Muscle layer of colon (tissue), 2 donors: ENCODE measurements at regions not wholly inside any gene's neighbourhood (a gene's known extent, or its start where the extent isn't known, plus 50 kb on each side); places are given as distances from the start of the nearest gene placed in this dataset.

ENCODE experiments used
- H3K27ac ChIP-seq: one replicate; pipeline ENCODE4 v1.7.0; 2013; ENCODE audit warnings: low read depth, mild to moderate bottlenecking, low read length, moderate library complexity
- H3K27me3 ChIP-seq, 2 donors: one replicate each; pipeline ENCODE4 v1.7.0; 2013; ENCODE audit warnings: low read length in 2 of 2, mild to moderate bottlenecking in 2 of 2; ENCODE audit not compliant: insufficient read depth in 2 of 2, control insufficient read depth in 1 of 2
- H3K36me3 ChIP-seq: one replicate; pipeline ENCODE4 v1.7.0; 2013; ENCODE audit warnings: mild to moderate bottlenecking, low read length; ENCODE audit not compliant: insufficient read depth
- H3K4me1 ChIP-seq: one replicate; pipeline ENCODE4 v1.7.0; 2013; ENCODE audit warnings: mild to moderate bottlenecking, low read length; ENCODE audit not compliant: insufficient read depth
- H3K4me3 ChIP-seq, 2 donors: one replicate each; pipeline ENCODE4 v1.7.0; 2013; ENCODE audit warnings: low read length in 2 of 2, low read depth in 1 of 2, mild to moderate bottlenecking in 1 of 2, moderate library complexity in 1 of 2
- H3K9ac ChIP-seq: one replicate; pipeline ENCODE4 v1.7.0; 2013; ENCODE audit warnings: low read length
- H3K9me3 ChIP-seq: one replicate; pipeline ENCODE4 v1.7.0; 2013; ENCODE audit warnings: mild to moderate bottlenecking, low read length
- donor health status: abdominal sarcoma.
- donor health status: Adenocarcinoma of cecum.

DNA sequence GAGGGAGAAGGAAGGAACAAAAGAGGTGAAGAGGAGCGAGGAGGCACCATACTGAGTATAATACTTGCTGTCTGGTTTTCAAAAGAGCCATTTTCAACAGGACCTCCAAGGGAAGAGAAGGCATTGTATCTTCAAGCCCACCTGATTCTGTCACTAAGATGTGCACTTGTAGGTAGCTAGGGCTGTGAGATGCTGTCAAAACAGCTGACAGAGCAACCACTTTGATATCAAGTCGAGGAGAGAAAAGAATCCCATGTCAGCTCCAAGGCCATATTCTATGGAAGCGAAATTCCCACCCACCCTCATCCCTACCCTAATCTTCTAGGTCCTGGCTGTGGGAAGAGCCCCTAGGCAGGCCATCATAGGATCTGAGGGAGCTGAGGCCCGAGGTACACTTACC lies 70.9 kb upstream of the PRDM11 start:
- Histone ChIP-seq H3K9me3 (no peaks in the 10 kb centered on the region), H3K4me3 (no peak overlapping the region), H3K27ac (no peak overlapping the region), H3K36me3 (no peaks in the 10 kb centered on the region), H3K27me3 (no peaks in the 10 kb centered on the region), H3K4me1 (peaks cover 26% of the 10 kb centered on the region), H3K9ac (no peak overlapping the region)

DNA sequence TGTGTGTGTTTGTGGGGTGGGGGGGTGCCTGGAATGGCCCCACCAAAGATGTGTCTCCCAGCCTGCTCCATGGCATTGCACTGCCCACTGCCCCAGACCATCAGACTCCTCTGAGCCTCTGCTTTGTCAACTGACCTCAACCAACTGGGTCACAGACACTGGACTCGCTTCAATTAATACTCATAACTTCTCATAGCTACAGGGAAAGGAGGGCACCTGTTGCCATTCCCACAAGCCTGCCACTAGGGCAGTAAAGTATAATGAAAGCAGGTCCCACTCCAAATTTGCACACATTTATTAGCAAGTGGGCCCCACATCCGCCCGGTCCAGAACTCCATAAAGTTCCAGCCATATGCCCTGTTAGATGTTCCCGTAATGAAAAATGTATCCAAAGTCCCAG lies 70.5 kb upstream of the PRDM11 start:
- no peak overlapping the region for H3K9ac ChIP-seq
- no peaks in the 10 kb centered on the region for H3K27me3 ChIP-seq
- H3K36me3 ChIP-seq: no peaks in the 10 kb centered on the region
- no peak overlapping the region for H3K27ac ChIP-seq
- H3K9me3 ChIP-seq: no peaks in the 10 kb centered on the region
- H3K4me3 ChIP-seq: no peak overlapping the region
- peaks cover 28% of the 10 kb centered on the region for H3K4me1 ChIP-seq

DNA sequence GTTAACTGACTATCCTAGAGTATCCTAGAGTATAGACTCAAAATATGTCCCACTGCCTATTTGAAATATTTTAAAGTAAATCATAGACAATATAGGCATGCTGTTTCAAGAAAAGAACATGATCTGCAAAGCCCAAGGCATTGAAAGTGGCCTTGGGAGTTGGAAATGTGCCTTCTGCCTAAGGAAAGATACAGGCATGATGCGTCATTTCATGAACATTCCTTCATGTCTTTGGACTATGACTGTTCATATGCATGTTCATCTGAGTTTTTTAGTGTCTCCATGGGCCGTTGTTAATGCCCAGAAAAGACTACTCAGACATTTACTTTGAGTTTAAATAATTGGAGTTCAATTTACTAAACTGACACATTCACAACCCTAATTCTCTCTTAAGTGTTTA lies 69.7 kb upstream of the PRDM11 start:
- H3K27ac ChIP-seq: no peak overlapping the region
- no peak overlapping the region for H3K9ac ChIP-seq

DNA sequence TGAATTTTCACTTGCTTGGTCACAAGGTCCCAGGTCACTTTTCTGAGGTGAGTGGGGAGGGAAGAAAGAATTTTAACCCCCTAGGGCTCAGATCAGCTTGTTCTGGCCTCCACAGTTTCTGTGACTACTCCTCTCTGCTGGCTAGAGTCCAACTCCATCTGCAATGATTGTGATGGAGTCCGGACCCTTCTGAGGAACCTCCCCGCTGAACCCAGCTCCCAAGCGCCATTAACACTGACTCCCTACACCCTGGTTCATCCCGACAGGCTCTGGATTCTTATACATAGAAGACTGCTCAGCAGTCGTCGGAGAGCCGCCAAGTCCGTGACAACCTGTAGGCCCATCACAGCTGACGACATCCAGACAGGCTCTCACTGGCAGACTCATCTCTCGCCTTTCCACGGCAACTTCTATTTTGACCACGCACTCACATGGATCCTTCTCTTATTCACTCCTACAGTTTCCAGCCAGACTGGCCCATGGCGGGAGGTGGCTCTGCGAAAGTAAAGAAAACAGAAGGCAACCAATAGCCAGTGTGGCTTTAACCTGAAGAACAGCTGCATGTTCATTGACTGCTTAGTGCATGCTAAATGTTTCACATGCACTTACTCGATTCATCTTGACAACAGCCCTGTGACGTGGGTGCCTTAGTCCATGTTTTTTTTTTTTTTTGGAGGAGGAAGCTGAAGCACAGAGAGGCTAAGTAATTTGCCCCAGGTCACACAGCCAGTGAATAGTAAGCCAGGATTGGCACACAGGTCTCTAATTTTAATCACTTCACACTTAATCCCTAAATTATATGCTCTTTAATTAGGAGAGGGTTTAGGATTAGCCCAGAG lies 68.0 kb upstream of the PRDM11 start:
- H3K9ac ChIP-seq: no peak overlapping the region
- peak overlapping the region; percentile 74 for H3K27ac ChIP-seq
- H3K4me1 ChIP-seq: peaks cover 28% of the 10 kb centered on the region

More for the DNA sequence above, 69.7 kb upstream of the PRDM11 start:
- Histone ChIP-seq H3K4me1 (peaks cover 28% of the 10 kb centered on the region), H3K36me3 (no peaks in the 10 kb centered on the region), H3K4me3 (no peak overlapping the region), H3K27me3 (no peaks in the 10 kb centered on the region), H3K9me3 (no peaks in the 10 kb centered on the region)

GRCh38 chr11:45079075-45079444 lies 67.4 kb upstream of the PRDM11 start:
- H3K36me3 ChIP-seq: no peaks in the 10 kb centered on the region
- no peaks in the 10 kb centered on the region for H3K9me3 ChIP-seq
- peak overlapping the region in 1 of 2 donors; percentile 41 for H3K4me3 ChIP-seq
- peak overlapping the region; percentile 74 for H3K27ac ChIP-seq
- H3K27me3 ChIP-seq: peaks cover 0 to 6% of the 10 kb centered on the region in 2 donors
- peaks cover 28% of the 10 kb centered on the region for H3K4me1 ChIP-seq
- H3K9ac ChIP-seq: no peak overlapping the region

More for the DNA sequence above, 68.0 kb upstream of the PRDM11 start:
- Histone ChIP-seq H3K9me3 (no peaks in the 10 kb centered on the region), H3K4me3 (peak overlapping the region in 1 of 2 donors; percentile 41), H3K27me3 (peaks cover 0 to 6% of the 10 kb centered on the region in 2 donors), H3K36me3 (no peaks in the 10 kb centered on the region)

GRCh38 chr11:45079567-45079942 lies 66.9 kb upstream of the PRDM11 start:
- H3K4me3 ChIP-seq: no peak overlapping the region
- no peaks in the 10 kb centered on the region for H3K9me3 ChIP-seq
- H3K9ac ChIP-seq: no peak overlapping the region
- peaks cover 28% of the 10 kb centered on the region for H3K4me1 ChIP-seq
- no peaks in the 10 kb centered on the region for H3K36me3 ChIP-seq
- H3K27me3 ChIP-seq: peaks cover 0 to 6% of the 10 kb centered on the region in 2 donors
- H3K27ac ChIP-seq: peak overlapping the region; percentile 46

DNA sequence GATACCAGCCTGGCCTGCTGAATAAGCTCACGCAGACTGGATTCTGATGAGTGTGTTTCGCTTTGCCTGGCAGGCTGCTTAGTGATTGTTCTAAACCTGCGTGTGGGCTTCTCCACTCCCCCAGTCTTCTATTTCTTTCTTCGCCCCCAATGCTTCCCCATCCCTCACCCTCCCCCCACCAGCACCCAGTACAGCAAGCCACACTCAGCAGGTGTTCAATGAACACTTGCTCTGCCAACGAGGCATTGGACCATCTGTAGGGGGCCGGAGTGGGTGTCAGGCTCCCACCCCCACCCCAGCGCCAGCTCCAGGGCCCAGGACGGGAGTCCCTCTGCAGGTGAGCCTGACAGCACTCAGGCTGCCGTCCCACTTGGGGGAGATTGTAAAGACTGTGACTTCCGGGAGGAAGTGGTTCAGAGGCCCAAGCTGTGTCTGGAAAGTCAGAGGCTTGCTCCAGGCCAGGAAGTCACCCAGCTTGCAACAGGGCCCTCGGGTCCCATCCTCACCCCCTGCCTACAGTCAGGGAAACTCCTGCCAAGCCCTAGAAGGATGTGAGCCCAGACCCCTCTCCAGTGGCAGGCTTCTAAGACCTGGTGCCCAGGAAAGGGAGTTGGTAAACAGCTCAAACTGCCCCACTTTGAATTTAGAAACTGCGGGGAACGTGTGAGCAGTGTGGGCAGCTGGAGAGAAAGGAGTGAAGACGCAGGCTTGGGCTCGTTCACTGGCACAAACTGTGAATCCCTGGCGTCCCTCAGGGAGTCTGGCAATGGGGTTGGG lies 66.3 kb upstream of the PRDM11 start:
- H3K9me3 ChIP-seq: no peaks in the 10 kb centered on the region
- H3K9ac ChIP-seq: no peak overlapping the region
- H3K27me3 ChIP-seq: peaks cover 0 to 6% of the 10 kb centered on the region in 2 donors
- no peak overlapping the region for H3K4me3 ChIP-seq
- peak overlapping the region; percentile 46 for H3K27ac ChIP-seq
- peaks cover 28% of the 10 kb centered on the region for H3K4me1 ChIP-seq
- no peaks in the 10 kb centered on the region for H3K36me3 ChIP-seq

DNA sequence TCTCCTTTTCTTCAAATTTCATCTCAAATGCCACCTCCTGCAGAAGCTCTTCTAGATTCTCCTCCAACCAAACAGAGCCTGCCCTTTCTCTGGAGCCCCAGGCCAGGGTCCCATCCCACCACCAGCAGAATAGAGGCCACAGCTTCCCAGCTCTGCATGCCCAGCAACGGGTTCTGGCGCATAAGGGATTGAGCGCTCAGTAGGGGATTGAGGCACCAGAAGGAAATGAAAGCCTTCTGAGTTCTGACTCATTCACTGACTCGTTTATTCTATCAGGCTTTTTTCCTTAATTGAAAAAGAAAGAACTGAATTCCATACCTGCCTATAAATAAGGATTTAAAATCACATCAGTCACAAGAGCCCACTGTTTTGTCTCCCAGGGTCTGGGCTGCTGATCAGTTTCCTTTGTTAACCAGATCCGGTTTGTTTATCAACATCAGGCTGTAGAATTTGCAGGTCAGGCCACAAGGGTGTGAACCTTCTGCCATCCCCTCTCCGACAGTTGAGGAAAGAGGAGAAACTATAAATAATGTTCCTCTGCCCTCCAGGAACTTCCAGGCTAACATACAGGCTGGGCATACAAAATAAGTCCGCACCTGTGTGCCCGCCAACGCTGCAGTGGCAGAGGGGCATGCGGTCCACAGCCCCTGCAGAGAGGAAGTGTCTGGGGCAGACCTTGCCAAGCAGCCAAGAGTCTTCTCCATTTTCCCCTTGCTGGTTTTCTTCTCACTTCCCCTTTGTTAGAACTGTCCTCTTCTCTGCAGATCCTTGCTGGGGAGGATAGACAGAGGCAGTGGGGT lies 63.5 kb upstream of the PRDM11 start:
- H3K27ac ChIP-seq: no peak overlapping the region
- H3K27me3 ChIP-seq: peaks cover 0 to 6% of the 10 kb centered on the region in 2 donors
- H3K9ac ChIP-seq: no peak overlapping the region
- peaks cover 37% of the 10 kb centered on the region for H3K4me1 ChIP-seq
- no peak overlapping the region for H3K4me3 ChIP-seq
- H3K36me3 ChIP-seq: no peaks in the 10 kb centered on the region
- no peaks in the 10 kb centered on the region for H3K9me3 ChIP-seq

DNA sequence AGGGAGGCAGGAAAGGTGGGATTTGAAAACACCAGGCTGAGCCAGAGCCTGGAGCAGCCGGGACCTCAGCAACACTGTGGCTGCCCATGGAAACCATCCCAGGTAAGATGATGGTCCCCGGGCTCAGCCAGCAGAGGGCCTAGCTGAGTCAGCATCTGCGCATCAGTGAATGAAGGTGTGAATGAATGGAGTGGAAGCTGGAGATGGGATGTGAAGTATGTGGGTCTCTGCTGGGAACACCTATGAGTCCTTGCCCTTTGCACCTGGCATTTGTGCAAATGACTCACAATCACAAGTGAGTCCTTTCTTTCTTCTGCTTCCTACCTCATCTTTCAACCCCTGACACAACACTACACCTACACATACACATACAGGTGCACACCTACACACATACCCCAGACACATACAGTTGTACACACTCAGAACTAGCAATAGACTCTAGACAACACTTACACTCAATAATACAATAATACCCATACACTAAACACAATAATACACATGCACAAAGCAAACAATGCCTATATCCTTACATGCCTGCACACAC lies 62.8 kb upstream of the PRDM11 start:
- Histone ChIP-seq H3K4me3 (no peak overlapping the region), H3K27ac (no peak overlapping the region), H3K36me3 (no peaks in the 10 kb centered on the region), H3K9me3 (no peaks in the 10 kb centered on the region), H3K27me3 (peaks cover 0 to 6% of the 10 kb centered on the region in 2 donors), H3K4me1 (peaks cover 37% of the 10 kb centered on the region), H3K9ac (no peak overlapping the region)

DNA sequence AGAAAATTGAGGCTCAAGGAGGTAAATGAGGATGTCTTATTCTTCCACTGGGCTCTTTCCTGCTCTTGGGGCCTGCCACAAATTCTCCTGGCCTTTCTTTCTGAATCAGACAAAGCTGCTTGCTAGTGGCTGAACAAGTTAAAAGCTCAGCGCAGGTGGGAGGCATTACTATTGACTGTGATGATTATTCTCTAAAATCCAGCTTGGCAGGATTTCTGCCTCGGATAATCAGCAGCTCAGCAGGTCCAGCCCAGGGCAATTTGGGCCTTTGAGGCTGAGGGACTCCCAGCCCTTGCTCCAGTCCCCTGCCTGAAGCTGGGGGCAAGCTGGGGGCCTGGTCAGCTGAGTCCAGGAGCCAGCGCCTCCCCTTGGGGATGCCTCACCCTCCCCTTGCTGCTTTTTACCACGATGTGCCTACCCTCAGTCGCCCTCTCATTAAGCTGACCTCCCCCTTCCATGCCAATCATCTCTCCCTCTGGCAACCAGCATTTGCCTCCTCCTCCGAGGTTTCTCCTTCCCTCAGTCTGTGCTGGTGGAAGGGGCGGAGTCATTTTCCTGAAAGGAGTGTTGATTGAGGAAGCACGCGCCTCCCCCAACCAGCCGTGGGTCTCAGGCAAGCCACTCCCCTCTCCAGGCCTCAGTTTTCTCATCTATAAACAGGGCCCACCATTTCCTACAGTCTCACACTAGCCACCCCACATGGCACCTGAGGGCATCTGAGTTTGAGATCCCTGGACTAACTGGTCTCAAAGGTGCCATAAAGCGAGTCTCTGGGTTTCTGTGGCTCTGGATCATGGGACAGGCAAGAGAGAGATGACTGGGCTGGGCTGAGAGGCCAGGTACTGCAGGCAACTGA lies 60.6 kb upstream of the PRDM11 start:
- peaks cover 0 to 6% of the 10 kb centered on the region in 2 donors for H3K27me3 ChIP-seq
- peaks cover 30% of the 10 kb centered on the region for H3K4me1 ChIP-seq
- H3K4me3 ChIP-seq: no peak overlapping the region
- no peak overlapping the region for H3K9ac ChIP-seq
- no peaks in the 10 kb centered on the region for H3K9me3 ChIP-seq
- H3K36me3 ChIP-seq: no peaks in the 10 kb centered on the region
- H3K27ac ChIP-seq: no peak overlapping the region
